ENCODE measurements at regions not wholly inside any gene's neighbourhood (a gene's known extent, or its start where the extent isn't known, plus 50 kb on each side); places are given as distances from the start of the nearest gene placed in this dataset.
A peak's percentile ranks its signal among the peaks of the same experiment; 100 is the strongest.

- TF ChIP-seq TEAD4 (IDR thresholded peaks at IDR 0.05; ENCODE audit: borderline replicate concordance, insufficient read depth): no peak
- no peak for TF ChIP-seq ZBTB33 (IDR thresholded peaks at IDR 0.05; ENCODE audit: borderline replicate concordance, low read depth)
- no peak for TF ChIP-seq CTCF (IDR thresholded peaks at IDR 0.05)
- TF ChIP-seq GATA2 (CRISPR knock-in tag; IDR thresholded peaks at IDR 0.05): peak; percentile 65
- TF ChIP-seq FOXM1 (IDR thresholded peaks at IDR 0.05; ENCODE audit: low read depth): no peak
- no peak for TF ChIP-seq JUND (IDR thresholded peaks at IDR 0.05)
- no peak for TF ChIP-seq POLR2AphosphoS5 (IDR thresholded peaks at IDR 0.05; ENCODE audit: low read depth, low read length)
- TF ChIP-seq EZH2phosphoT487 (IDR thresholded peaks at IDR 0.05; ENCODE audit: borderline replicate concordance, low read depth): no peak
- no peak for TF ChIP-seq CHD2 (IDR thresholded peaks at IDR 0.05; ENCODE audit: low read length, partially characterized antibody)
- no peak for TF ChIP-seq REST (IDR thresholded peaks at IDR 0.05; ENCODE audit: low read depth, low read length)
- no peak for TF ChIP-seq RAD21 (IDR thresholded peaks at IDR 0.05; ENCODE audit: low read length)
These were observed 697.5 kb upstream of the RAB6C start for GRCh38 chr2:129281791-129282530.

All from SK-N-SH (cell line).